HG03469 (cell line): ENCODE measurements at regions not wholly inside any gene's neighbourhood (a gene's known extent, or its start where the extent isn't known, plus 50 kb on each side); places are given as distances from the start of the nearest gene placed in this dataset.
"Not testable (repeated sequence)": the region's sequence is repeated elsewhere in the genome, so short reads cannot be mapped to it uniquely, and the experiment has no call there.

ENCODE experiments used
- ATAC-seq: cut with Tn5 transposase; IDR thresholded peaks from one replicate; pipeline ENCODE4 v1.9.1; 2021; ENCODE audit warnings: mild to moderate bottlenecking, moderate library complexity, moderate number of reproducible peaks; ENCODE audit not compliant: unreplicated experiment

GRCh38 chr6:141123497-141123896 lies 1009.2 kb upstream of the GJE1 start:
- no peak for ATAC-seq

DNA sequence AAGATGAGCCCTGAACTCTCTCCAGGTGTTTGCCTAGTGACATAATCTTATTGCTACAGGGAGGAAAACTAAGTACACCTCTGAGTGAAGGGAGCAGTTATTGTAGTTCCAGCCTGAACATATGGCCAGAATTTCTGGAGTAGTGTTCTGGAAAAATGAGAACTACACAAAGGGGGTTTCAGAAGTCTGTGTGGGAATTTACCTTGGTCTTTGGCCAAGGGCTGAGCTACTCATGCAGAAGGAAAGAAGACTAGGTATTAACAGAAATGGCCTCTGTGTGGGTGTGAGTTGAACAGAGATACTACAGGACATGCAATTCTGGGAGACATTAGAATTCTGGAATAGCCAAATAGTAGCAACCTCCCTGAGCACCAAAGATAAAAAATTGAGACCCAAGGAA lies 1009.7 kb upstream of the GJE1 start:
- ATAC-seq, result no peak

DNA sequence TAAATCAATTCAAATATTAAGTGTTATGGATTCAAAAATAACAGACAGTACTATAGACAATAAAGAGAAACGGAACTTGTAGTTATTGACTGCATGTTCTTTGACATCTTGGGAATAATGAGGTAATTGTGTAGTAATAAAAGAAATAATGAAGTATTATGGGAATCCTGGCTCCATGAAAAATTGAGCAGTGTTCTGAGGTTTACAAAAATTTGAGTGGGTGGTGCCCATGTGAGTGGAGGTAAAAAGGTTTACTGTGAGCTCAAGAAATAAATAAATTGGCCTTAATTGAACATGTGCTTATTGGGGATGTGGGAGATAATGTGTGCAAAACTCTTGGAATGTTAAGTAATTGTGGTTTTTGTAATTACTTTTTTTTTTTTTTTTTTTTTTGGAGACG lies 1013.7 kb upstream of the GJE1 start:
- no peak for ATAC-seq

DNA sequence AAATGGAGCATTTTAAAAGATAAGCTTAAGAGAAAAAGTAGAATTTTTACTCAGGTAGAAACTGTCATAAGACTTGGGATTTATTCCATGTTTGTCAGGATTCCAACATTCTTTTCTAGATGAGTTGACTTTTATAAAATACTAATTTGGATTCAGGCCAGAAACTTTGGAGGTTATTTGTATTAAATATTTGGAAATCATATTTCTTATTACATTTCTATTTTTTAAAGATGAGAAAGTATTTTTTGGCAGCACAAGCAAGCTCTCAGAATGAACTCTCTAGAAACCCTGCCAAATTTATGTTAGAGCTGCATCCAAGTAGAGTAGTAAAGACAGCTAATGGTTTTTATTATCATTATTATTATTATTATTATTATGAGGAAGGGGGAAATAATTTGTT lies 1014.9 kb upstream of the GJE1 start:
- no peak for ATAC-seq

- no peak for ATAC-seq
These were observed 1022.2 kb upstream of the GJE1 start for GRCh38 chr6:141110481-141110880.

DNA sequence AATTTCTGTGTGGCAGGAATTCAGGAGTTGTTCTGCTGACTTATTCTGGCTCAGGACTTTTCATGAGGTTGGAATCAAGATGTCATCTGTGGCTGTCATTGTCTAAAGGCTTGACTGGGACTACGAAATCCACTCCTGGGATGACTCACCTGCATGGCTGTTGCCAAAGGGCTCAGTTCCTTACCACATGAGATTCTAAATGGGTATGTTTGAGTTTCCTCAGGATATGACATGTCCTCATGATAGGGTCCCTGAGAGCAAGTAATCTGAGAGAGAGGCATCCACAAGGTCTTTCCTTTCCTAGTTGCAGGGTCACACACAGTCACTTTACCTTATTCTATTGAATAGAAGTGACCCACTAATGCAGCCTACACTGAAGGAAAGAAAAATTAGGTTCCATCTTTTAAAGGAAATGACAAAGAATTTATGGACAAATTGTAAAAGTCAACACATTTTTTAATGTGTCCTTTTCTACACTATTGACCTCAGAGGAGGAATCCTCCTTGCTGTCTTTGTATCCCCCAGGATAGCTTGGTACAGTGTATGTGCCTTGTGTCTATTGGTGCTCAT lies 1025.0 kb upstream of the GJE1 start:
- no peak for ATAC-seq

GRCh38 chr6:141105481-141105880 lies 1027.2 kb upstream of the GJE1 start:
- no peak for ATAC-seq

- ATAC-seq, result no peak
These were observed 1029.5 kb upstream of the GJE1 start for GRCh38 chr6:141103246-141103645.

GRCh38 chr6:141097471-141097870 lies 1035.3 kb upstream of the GJE1 start:
- no peak for ATAC-seq

DNA sequence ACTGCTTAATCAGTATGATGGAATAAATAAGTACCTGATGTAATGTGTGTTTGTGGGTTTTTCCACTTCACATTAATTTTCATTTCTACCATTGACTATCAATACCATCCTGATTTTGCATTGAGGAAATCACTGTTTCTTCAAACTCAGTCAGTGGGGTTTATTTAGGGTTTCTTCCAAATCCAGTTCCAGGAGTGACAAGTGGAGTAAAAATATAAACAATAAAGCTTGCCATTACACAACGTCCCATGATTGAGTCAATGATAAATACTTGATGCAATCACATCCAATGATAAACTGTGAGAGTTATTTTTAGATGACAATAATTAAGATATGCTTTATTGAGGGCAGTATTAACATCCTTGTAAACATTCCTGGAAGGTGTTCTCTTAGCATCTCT lies 1037.4 kb upstream of the GJE1 start:
- no peak for ATAC-seq

- ATAC-seq, result no peak
These were observed 1044.6 kb upstream of the GJE1 start for GRCh38 chr6:141088171-141088570.

DNA sequence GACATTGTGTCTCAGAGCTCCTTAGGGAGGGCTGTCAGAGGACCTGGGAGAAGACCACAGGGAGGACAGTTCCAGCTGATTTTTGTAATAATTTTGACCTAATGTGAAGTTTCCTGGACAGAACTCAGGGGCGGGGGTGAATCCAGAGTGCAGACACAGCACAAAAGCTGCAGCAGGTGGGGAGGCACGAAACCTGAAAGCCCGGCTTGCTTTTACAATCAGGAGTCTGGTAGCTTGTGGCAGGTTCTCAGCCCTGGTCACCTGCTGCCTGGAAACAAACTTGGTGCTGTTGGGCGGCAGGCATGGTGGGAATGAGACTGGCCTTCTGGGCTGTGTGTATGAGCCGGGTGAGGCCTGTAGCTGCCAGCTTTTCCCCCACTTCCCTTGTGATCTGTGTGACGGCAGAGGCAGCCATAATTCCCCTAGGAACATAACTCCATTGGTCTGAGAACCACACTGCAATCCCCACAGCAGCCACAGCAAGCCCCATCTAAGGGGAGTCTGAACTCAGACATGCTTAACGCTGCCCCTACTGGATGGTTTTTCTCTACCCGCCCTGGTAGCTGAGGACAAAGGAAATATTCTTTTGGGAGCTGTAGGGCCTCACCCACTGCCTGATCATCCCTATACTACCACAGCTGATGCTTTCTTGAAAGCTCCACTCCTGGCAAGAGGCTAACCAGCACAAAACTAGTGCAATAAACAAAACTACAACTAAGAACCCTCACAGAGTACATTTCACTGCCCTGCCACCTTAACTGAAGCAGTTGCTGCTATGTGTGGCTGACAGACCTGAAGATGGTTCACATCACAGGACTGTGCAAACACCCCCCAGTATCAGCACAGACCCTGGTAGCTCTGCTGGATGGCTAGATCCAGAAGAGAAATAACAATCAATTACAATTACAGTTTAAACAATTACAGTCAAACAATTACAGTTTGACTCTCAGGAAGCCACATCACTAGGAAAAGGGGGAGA lies 1055.1 kb upstream of the GJE1 start:
- ATAC-seq, result peak; percentile 96

DNA sequence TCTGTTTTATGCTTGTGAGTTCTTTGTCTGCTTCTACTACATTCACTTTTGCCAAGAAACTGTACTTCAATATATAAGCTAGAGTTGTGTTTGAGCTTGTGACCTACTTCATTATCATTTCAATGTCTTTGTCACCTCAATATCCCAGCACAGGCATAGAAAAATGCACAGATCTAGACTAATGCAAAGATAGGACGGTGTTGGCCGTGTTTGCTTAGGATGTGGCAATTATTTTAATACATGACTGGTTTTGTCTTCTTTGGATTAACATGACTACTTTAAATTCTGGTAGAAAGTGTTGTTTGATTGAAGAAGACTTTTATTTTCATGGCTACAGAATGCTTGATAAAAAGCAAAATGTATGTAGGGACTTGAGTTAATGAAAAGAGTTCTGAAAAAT lies 1075.0 kb upstream of the GJE1 start:
- no peak for ATAC-seq

DNA sequence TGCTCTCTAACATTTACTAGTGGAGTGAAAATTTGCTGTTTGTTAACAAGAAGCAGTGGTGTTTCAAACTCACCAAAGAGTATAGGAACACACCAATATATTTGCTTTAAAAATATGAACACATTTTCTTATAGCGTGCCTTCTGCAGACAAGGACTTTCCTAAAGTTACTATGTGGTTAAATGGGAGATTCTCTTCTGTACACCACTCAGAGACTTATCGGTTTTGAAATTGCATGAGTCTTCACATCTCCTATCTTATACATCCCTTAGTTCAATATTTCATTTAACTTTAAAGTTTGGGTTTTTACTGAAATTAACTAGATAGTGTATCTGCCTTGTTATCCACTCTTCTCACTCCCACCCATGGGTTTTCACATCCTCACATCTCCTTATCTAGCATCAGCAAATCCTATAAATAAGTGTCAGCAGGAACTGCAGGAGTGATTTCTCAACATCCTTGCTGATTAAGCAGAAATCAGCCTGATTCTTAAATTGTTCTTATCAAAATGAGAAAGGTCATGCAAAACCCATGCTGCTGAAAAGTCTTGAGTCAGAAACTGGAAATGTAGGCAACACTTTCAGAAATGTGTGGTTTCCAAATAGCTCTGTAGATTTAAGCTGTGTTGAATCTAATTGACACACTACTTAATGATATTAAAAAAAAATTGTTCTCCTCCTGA lies 1075.6 kb upstream of the GJE1 start:
- ATAC-seq, result no peak

GRCh38 chr6:141050471-141050870 lies 1082.3 kb upstream of the GJE1 start:
- no peak for ATAC-seq

DNA sequence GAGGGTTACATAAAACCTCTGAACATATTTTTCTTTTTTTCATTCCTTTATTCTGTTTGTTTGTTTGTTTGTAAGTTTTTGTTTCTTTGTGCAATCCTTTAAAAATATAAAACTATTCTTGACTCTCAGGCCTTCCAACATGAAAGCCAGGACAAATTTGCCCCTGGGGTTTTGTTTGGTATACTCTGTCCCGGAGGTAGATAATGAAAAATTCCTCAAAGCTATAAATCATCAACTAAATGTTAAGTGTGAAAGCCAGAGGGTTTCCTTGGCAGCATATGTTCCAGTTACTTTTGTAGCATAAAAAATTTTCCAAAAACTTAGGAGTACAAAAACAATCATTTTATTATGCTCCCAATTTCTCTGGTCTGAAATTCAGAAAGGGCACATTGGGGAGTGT lies 1084.3 kb upstream of the GJE1 start:
- ATAC-seq, result no peak

DNA sequence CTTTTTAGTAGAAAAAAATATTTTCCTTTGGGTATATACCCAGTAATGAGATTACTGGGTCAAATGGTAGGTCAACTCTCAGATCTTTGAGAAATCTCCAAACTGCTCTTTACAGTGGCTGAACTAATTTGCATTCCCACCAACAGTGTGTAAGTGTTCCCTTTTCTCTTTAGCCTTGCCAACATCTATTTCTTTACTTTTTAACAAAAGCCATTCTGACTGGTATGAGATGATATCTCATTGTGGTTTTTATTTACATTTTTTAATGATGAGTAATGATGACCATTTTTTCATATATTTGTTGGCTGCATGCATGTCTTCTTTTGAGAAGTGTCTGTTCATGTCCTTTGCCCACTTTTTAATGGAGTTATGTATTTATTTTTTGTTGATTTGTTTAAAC lies 1086.2 kb upstream of the GJE1 start:
- ATAC-seq, result not testable (repeated sequence)

- ATAC-seq, result no peak
These were observed 1091.1 kb upstream of the GJE1 start for GRCh38 chr6:141041596-141042087.

DNA sequence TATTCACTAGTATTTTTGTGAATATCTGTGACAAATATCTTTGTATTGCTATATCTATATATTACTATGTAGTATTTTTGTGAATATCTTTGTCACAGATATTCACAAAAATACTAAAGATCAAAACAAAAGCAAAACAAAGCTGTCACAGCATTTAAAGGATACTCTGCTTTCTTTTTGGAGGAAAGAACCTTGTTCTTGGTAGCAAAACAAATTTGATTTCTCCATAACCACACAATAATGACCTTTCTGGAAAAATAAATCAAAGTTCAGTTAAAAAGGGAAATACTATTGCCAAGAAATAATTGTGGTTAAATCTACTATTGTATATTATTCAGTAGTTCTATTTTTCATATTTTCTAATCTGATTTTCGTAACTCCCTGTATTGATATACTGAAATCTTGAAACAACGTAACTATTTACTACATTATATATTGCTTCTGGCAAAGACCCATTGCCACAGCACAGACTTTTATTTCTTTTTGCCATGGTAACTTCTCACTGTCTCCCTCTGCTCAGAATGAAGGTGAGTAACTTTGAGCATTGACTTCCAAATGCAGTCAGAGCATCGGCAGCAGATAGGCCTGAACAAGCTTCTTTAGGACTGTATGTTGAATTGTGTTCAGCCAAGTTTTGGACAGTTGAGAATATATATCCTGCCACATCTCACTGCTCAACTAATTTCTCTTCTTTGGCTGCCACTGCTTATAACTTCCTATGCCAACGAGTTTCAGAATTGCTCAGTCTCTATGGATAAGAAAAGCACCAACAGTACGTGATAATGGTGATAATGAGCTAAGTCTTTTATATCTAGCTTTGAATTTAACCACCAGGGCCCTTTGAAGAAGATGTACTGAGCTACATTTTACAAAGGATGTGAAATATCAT lies 1097.2 kb upstream of the GJE1 start:
- ATAC-seq, result no peak

- ATAC-seq, result no peak
These were observed 1099.6 kb upstream of the GJE1 start for GRCh38 chr6:141033101-141033500.

GRCh38 chr6:141029908-141030307 lies 1102.8 kb upstream of the GJE1 start:
- ATAC-seq, result no peak
